ENCODE measurements at regions not wholly inside any gene's neighbourhood (a gene's known extent, or its start where the extent isn't known, plus 50 kb on each side); places are given as distances from the start of the nearest gene placed in this dataset. TPM values are rescaled to one million over a fixed set of nuclear protein-coding genes. Genes with fewer than 3 reads are reported as not detected.

GRCh38 chr4:148514041-148514440, 71.8 kb upstream of the NR3C2 start:
- no peak overlapping the region for H3K4me3 ChIP-seq
- WGBS, 2 donors, result 55 to 59% methylated on average over 1 of the region's 1 CpG
- DNase-seq (no peak), ATAC-seq (no peak)
- no peaks in the 10 kb centered on the region for H3K9me3 ChIP-seq
- intact Hi-C loops (cut with DNase I), result no loop called here
- TF ChIP-seq CTCF (IDR thresholded peaks at IDR 0.05) (no peak), POLR2A (IDR thresholded peaks at IDR 0.05) (no peak)
- no peaks in the 10 kb centered on the region for H3K36me3 ChIP-seq (replicated peaks in 1 of 2; ENCODE audit: insufficient read depth in 1 of 2, low read depth in 2 of 2)
- H3K27ac ChIP-seq, result no peak overlapping the region
- H3K4me1 ChIP-seq, result no peaks in the 10 kb centered on the region
- H3K27me3 ChIP-seq, result no peaks in the 10 kb centered on the region

- intact Hi-C loops (cut with DNase I), result no loop called here
- ATAC-seq, result no peak
- H3K36me3 ChIP-seq (replicated peaks in 1 of 2; ENCODE audit: insufficient read depth in 1 of 2, low read depth in 2 of 2), result no peaks in the 10 kb centered on the region
- no peaks in the 10 kb centered on the region for H3K9me3 ChIP-seq
- H3K27ac ChIP-seq, result no peak overlapping the region
- no peaks in the 10 kb centered on the region for H3K27me3 ChIP-seq
- H3K4me3 ChIP-seq, result no peak overlapping the region
- peaks cover 3% of the 10 kb centered on the region for H3K4me1 ChIP-seq
- no peak for DNase-seq
- TF ChIP-seq CTCF (IDR thresholded peaks at IDR 0.05) (no peak), POLR2A (IDR thresholded peaks at IDR 0.05) (no peak)
- 82 to 96% methylated on average over 2 of the region's 2 CpGs for WGBS, 2 donors
Measured at GRCh38 chr4:148510211-148510610, 68.0 kb upstream of the NR3C2 start.

- intact Hi-C loops (cut with DNase I), result no loop called here
- TF ChIP-seq POLR2A (IDR thresholded peaks at IDR 0.05) (no peak), CTCF (IDR thresholded peaks at IDR 0.05) (no peak)
- Histone ChIP-seq H3K36me3 (replicated peaks in 1 of 2; ENCODE audit: insufficient read depth in 1 of 2, low read depth in 2 of 2) (no peaks in the 10 kb centered on the region), H3K27me3 (no peaks in the 10 kb centered on the region), H3K27ac (peak overlapping the region in 1 of 4 donors; percentile 60), H3K9me3 (no peaks in the 10 kb centered on the region), H3K4me1 (peaks cover 24% of the 10 kb centered on the region), H3K4me3 (no peak overlapping the region)
- WGBS, 2 donors, result 6 to 23% methylated on average over 1 of the region's 1 CpG
- no peak for DNase-seq
- ATAC-seq, result peak; percentile 96
Measured at GRCh38 chr4:148503681-148504080, 61.5 kb upstream of the NR3C2 start.

- Histone ChIP-seq H3K4me3 (no peak overlapping the region), H3K4me1 (no peaks in the 10 kb centered on the region), H3K27ac (no peak overlapping the region), H3K36me3 (replicated peaks in 1 of 2; ENCODE audit: insufficient read depth in 1 of 2, low read depth in 2 of 2) (no peaks in the 10 kb centered on the region), H3K9me3 (no peaks in the 10 kb centered on the region), H3K27me3 (no peaks in the 10 kb centered on the region)
- ATAC-seq (no peak), DNase-seq (no peak)
- intact Hi-C loops (cut with DNase I), result no loop called here
- WGBS, 2 donors, result 78 to 87% methylated on average over 2 of the region's 2 CpGs
- TF ChIP-seq POLR2A (IDR thresholded peaks at IDR 0.05) (no peak), CTCF (IDR thresholded peaks at IDR 0.05) (no peak)
Measured at GRCh38 chr4:148497258-148497657, 55.0 kb upstream of the NR3C2 start.

- Histone ChIP-seq H3K36me3 (replicated peaks in 1 of 2; ENCODE audit: insufficient read depth in 1 of 2, low read depth in 2 of 2) (no peaks in the 10 kb centered on the region), H3K27ac (no peak overlapping the region), H3K4me1 (no peaks in the 10 kb centered on the region), H3K27me3 (no peaks in the 10 kb centered on the region), H3K4me3 (no peak overlapping the region), H3K9me3 (no peaks in the 10 kb centered on the region)
- DNase-seq, result no peak
- no peak for TF ChIP-seq POLR2A (IDR thresholded peaks at IDR 0.05)
- no peak for TF ChIP-seq CTCF (IDR thresholded peaks at IDR 0.05)
- intact Hi-C loops (cut with DNase I), result no loop called here
- no peak for ATAC-seq
- 69 to 86% methylated on average over 1 of the region's 1 CpG for WGBS, 2 donors
Measured at GRCh38 chr4:148495463-148495862, 53.2 kb upstream of the NR3C2 start.

Small RNA genes lying in the stretch of these regions (small RNA-seq; reads per million reads assigned to genes)
- gene RNA5SP166 (not detected), gene RNU7-197P (not detected)
